ENCODE measurements at regions not wholly inside any gene's neighbourhood (a gene's known extent, or its start where the extent isn't known, plus 50 kb on each side); places are given as distances from the start of the nearest gene placed in this dataset.

DNA sequence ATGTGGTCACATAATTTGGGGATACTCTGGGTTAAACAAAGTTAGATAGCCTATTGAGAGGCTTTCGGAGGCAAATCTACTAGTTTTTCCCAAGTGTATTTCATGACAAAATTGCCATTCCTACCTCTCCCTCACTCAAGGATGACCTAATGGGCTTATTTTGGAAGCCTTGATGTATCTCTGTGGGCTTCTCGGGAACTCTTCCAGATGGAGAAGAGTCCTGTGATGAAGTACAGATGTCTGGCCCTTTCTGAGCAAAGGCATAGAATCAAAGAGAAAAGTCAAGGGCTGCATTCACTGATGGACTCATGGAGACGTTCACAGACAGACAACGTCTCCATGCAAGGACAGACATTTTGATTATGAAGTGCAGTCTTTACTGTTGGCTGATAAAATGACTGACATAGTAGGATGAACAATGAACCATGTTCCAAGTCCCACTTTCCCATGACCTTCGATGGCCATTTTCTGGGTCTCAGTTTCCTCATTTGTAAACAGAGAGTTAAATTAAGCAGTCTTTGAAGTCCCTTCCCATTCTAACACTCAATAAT lies 347.2 kb upstream of the CD180 start:
- no peak overlapping the region for H3K4me3 ChIP-seq (ENCODE audit: low read depth, low read length)
- TF ChIP-seq, protein P1, sequence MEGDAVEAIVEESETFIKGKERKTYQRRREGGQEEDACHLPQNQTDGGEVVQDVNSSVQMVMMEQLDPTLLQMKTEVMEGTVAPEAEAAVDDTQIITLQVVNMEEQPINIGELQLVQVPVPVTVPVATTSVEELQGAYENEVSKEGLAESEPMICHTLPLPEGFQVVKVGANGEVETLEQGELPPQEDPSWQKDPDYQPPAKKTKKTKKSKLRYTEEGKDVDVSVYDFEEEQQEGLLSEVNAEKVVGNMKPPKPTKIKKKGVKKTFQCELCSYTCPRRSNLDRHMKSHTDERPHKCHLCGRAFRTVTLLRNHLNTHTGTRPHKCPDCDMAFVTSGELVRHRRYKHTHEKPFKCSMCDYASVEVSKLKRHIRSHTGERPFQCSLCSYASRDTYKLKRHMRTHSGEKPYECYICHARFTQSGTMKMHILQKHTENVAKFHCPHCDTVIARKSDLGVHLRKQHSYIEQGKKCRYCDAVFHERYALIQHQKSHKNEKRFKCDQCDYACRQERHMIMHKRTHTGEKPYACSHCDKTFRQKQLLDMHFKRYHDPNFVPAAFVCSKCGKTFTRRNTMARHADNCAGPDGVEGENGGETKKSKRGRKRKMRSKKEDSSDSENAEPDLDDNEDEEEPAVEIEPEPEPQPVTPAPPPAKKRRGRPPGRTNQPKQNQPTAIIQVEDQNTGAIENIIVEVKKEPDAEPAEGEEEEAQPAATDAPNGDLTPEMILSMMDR (IDR thresholded peaks at IDR 0.05; ENCODE audit: low read depth, low read length): no peak

GRCh38 chr5:67542479-67542878 lies 345.9 kb upstream of the CD180 start:
- no peak overlapping the region for H3K4me3 ChIP-seq (ENCODE audit: low read depth, low read length)
- TF ChIP-seq, protein P1 (IDR thresholded peaks at IDR 0.05; ENCODE audit: low read depth, low read length): no peak

DNA sequence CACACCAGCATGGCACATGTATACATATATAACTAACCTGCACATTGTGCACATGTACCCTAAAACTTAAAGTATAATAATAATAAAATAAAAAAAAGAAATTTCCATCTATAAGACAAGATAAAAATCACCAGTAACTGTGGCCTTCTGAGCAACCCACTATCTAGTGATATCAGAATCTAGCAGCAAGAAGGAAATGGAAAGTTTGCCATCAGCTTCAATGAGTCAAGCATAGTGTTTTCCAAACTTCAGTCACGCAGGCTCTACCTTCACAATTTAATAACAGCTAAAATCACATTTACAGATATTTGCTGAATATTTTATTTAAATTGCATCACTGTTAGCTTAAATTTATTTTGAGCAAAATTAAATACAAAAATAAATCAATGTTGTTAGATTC lies 345.3 kb upstream of the CD180 start:
- TF ChIP-seq, protein P1 (IDR thresholded peaks at IDR 0.05; ENCODE audit: low read depth, low read length): no peak
- H3K4me3 ChIP-seq (ENCODE audit: low read depth, low read length): no peak overlapping the region

DNA sequence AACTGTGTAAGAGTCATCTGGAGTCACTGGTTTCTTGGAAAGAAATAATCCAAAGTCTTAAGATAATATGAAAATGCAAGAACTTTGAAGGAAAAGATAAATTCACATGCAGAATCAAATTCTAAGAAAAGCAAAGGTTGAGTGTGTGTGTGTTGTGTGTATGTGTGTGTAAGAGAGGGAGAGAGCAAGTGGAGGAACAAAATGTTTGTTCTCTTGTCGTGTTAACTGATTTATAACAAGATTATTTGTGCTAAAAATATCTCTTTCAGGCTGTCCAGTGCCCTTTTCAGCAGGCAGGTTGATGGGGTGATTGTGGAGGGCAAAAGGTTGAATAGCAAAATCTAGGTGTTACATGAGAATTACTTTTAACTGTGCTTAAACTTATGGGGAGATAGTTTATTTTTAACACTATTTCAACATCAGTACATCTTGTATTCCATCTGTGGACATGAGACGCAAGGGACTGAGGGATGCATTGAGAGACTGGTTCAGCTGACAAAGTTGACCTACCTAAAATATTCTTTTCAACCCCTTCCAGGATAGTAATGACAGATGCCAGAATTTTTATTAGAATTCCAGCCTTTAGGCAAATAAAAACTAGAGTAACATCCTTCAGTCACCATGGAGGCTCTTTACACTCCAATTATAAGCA lies 342.4 kb upstream of the CD180 start:
- TF ChIP-seq, protein P1 (IDR thresholded peaks at IDR 0.05; ENCODE audit: low read depth, low read length): no peak
- no peak overlapping the region for H3K4me3 ChIP-seq (ENCODE audit: low read depth, low read length)

DNA sequence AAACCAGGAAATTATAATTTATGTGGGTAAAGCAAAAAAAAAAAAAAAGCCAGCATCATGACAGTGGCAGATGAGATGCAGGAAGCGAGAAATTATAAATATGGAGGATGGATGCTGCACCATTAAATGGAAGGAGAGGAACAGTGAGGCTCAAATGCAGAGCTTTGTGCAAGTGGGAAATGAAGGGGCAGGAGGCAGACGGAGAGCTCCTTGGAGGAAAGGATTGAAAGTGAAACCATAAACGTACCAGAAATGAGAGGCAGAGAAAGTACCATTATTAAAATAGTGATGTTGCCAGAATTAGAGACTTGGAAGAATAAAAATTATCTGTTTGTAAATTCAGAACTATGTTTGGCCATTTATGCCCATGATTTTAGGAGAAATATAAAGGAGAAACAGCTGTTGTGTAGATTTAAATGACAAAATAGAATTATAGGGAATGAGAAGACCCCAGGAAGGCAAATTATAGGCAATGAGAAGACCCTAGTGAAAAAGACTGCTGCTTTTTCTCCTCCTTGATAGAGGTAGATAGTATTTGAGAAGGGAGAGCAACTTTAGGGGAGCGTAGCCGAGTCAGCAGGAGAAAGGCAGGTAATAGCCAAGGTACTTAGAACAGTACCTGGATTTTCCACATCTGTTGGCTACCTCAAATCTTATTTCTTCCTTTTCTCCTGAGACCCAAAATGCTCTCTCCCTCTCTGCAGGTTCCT lies 341.0 kb upstream of the CD180 start:
- H3K4me3 ChIP-seq (ENCODE audit: low read depth, low read length): no peak overlapping the region
- TF ChIP-seq, protein P1 (IDR thresholded peaks at IDR 0.05; ENCODE audit: low read depth, low read length): no peak

DNA sequence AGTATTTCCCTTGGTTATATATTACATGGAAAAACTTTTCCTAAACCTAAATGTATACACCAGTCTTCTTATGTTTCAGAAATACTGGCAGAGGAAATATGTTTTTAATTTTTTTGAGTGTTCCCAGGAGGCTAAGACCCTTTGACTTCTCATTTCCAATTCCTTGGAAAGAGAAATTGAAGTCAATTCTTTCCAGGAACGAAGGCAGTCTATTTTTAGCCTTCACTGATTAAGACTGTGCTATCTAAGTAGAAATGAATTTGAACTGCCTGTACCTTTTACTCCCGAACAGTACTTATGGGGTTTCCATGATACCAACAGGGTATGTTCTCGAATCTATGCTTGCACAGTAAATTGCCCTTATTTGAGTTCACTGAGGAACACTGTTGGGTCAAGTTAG lies 340.3 kb upstream of the CD180 start:
- TF ChIP-seq, protein P1 (IDR thresholded peaks at IDR 0.05; ENCODE audit: low read depth, low read length): no peak
- H3K4me3 ChIP-seq (ENCODE audit: low read depth, low read length): no peak overlapping the region

DNA sequence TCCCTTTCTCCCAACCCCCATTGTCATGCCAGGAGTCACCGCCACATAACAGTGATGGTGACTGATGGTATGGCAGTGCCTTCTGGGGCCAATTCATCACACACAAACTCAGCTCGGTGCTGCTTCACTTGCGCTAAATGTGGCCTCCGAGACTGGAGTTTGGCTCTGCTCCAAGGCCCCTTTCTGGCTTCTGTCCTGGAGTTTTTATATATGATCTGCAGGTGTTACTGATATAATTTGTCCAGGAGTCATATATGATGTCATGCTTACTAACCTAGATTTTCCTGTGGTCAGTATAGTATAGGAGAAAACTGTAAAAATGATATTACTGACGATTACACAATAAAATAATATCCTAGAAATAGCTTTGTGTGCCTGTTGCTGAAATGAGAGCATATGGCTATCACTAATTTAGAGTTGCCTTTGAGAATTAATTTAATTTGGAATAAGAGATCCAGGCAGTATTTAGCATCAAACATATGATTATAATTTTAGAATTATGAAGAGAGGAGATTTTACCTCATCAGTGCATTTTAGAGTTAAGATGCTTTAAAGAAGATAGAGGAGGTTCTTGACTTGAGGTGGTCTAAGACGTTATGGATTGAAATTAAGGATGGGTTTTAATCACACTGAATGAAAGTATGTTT lies 334.1 kb upstream of the CD180 start:
- no peak overlapping the region for H3K4me3 ChIP-seq (ENCODE audit: low read depth, low read length)
- TF ChIP-seq, protein P1 (IDR thresholded peaks at IDR 0.05; ENCODE audit: low read depth, low read length): no peak
